AG08396 (cell line): ENCODE measurements at regions not wholly inside any gene's neighbourhood (a gene's known extent, or its start where the extent isn't known, plus 50 kb on each side); places are given as distances from the start of the nearest gene placed in this dataset.

Experiments
- DNase-seq: peaks from one replicate; pipeline ENCODE4 v3.0.0; 2012; ENCODE audit warnings: low spot score, mixed read lengths

DNA sequence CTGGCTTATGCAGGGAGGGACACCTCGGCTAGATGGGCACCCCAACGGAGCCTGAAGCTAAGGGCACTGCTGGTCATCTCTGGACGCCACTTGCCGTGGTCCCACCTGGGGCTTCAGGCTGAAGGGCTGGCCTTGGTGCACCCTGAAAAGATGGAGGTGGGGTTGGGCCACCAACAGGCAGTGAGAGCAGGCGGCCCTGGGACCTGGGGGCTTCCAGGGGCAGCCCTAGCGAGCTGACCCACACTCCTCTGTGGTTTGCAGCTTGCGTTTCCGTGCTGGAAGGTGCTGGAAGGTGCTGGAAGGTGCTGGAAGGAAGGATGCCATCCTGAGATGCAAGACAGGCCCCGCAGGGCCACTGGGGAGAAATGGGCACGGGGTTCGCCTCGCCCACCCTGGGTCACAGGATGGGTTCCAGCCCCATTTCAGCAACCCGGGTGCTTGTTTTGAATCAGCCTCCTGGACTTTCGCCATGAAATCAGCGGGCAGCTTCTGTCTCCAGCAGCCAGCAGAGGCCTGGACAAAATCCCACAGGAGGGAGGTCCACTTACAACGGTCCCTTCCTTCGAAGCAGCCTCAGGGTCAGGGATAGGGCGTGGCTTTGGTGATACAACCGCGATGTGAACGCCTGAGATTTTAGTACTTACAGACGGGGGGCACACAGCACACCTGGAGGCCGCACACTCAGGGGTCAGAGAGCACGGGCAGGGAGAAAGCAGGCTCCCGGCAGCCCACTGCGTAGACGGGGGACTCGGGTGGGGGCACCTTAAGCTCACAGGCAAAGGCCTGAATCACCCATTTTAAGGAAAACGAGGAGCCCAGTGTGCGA, 303.1 kb upstream of the IRX4 start:
- DNase-seq: no peak

DNA sequence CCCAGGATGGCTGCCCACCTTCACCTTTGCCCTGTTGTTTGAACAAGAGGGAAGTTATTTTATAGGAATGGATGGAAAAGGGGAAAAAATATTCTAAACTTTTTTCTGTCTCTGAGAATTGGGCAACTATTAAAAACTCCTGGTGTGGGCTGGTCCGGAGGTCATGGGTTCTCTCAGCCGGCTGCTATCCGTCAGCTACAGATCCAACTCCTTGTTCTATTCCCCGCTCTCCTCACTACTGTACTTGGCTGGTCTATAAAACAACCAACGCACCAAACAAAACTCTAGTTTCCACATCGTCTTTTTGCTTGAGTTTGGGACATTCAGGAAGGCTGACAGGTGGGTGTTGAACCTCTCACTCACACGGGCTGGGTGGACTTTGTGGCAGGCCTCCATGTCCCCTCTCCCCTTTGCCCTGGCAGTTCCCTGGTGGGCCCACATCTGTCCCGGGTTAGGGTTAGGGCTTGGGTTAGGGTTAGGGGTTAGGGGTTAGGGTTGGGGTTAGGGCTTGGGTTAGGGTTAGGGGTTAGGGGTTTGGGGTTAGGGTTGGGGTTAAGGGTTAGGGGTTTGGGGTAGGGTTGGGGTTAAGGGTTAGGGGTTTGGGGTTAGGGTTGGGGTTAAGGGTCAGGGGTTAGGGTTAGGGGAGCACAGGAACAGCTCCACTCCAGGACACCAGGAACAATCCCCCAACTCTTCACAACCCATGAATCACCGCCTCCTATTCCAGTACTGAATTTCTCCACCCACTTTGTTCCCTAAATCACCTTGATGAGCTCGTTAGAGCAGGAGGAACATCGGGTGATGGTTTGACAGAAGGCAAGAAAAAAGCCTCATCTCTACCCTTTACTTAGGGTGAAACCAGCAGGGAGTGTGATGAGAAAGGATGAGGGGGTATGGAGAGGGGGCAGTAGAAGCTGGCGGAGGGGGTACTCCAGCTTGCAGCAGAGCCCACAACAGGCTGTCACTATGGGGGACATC, 302.1 kb upstream of the IRX4 start:
- no peak for DNase-seq

DNA sequence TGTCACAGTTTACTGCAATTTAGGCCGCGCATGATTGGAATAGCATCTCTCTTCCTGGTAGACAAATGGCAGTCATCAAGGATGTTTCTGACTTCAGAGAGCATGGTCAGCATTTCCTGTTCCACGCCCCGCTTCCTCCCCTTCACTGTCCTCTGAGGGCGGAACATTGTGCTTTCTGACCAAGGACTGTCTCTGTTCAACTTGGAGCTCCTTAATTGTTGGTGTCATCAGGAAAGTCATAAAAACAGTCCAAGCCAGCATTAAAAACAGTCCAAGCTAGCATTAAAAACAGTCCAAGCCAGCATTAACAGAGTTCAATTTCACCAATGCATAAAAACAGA, 301.3 kb upstream of the IRX4 start:
- no peak for DNase-seq

DNA sequence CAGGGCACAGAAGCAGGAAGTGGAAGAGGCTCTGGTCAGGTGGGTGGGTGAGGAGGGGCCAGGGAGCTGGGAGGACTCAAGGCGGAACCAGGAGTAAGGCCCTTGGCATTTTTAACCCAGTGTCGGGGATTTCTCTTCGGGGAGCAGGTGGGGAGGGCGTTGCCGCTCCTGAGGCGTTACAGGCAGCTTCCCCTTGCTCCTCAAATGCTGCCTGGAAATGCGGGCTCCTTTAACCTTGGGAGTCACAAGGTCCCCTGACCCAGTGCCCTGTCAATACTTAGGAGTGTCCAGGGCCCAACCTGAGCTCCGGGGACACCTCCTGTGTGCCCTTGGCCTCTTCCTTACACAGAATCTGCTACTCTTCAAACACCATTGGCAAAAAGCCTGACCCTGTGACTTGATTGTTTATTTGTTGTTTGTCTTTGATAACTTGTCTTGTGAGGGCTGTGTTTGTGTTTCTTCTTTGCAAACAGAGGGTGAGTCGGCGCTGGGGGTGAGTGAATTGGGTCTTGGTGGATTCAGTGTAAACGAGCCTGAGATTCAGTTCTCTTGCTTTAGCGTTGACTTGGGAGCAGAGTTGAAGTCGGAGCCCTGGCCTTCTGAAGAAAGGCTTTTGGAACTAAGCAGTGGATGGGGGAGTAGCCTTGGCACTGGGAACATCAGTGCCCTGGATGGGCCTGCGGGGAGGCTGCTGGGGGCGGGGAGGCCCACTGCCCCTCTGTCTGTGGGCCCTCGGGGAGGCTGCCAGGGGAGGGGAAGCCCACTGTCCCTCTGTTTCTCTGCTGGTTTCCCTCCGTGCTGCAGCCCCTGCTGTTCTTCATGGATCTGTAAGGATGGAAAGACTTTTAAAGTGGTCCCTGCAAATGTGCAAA, 300.7 kb upstream of the IRX4 start:
- DNase-seq: no peak

DNA sequence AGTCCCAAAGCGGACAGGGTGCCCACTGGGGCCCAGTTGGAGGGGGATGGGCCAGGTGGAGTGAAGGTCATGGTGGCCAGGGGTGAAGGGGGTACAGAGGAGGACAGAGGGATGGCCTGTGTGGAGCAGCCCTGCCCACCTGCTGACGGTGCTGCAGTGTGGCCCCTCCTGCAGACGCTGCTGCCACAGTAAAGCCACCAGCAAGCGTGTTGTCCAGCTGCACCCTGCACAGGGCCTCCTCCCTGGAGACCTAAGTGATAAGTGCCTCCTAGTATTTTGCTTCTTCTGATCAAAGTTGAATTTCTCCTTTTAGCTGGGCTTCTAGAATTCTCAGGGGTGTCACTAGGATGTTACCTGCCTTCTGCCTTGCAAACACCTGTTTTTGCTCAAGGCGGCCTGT, 299.3 kb upstream of the IRX4 start:
- DNase-seq: no peak

DNA sequence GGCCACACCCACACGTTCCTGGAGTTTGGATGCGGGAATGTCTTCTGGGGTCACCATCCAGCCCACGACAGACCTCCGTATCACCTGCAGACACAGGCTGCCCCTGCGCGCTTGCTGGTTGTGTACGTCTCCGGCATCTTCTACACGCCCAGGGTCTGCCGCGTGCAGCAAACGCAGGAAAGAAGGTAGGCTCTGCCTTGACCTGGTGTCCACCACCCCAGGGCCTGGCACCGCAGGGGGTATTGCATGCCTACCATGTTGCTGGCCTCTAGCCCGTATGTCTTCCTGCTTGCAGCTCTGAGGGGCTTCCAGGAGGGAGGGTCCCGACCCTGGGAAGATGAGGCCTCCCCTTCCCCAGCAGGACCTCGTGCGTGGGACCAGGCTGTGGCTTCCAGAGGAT, 298.8 kb upstream of the IRX4 start:
- no peak for DNase-seq

DNA sequence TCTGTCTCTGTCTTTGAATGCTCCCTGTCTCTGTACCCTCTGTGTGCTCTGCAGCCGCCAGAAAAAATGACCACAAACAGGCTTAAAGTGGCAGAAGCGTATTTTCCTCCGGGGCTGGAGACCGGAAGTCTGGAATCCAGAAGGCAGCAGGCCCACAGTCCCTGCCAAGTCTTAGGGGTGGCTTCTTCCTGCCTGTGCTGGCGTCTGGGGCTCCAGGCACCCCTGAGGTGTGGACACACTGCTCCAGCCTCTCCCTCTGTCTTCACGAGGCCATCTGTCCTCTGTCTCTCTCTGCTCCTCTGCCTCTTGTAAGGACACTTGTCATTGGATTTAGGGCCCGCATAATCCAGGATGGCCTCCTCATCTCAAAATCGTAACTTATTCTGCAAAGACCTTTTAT, 298.4 kb upstream of the IRX4 start:
- DNase-seq: no peak

DNA sequence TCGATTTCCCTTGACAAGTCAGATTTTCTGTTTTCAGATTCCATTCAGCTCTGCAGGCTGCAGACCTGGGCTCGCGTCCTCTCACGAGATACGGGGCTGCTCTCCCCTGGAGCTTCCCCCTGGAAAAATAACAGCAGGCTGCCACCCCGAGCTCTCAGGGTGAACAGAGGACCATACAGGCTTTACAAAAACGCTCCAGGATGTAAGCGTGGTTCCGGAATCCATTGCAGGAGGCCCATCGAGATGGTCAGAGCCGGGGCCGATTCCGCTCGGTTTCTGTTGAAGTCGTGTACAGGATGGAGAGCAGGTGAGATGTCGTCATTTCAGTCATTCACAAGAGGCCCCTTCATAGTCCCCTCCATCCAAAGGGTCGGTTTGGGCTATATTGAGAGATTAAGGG, 297.7 kb upstream of the IRX4 start:
- no peak for DNase-seq

DNA sequence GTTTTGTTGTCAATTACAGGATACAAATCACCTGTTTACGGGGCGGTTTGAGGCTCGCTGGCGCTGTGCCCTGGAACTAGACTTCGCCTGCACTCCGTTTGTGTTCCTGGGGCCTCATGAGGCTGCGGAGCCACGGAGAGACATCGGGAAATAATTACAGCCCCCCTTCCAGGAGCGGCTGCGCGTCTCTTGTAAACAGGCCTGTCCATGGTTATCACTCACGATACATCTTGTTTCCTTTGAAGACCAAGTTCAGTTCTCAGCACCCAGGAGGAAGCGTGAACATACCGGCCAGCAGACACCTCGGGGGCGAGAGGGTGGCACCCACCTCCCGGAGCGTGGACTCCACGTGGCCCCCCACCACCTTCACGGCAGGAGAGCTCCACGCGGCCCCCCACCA, 297.1 kb upstream of the IRX4 start:
- no peak for DNase-seq

DNA sequence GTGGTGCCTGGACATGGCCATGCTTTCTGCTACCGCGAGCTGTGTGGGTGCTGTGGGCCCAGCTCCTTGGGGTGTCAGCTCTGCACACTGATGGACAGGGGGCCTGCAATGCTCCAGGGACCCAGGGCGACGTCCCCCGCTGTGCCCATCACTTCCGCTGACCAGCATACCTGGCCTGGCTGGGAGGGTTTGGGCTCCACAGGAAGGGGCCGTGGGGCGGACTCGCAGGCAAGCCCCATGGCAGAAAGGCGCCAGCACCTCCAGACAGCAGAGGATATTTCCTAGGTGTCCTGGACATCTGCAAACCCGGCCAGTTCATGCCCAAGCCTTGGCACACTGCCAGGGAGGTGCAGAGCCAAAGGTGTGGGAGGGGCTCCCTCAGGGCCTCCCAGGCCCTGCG, 295.8 kb upstream of the IRX4 start:
- DNase-seq: no peak

DNA sequence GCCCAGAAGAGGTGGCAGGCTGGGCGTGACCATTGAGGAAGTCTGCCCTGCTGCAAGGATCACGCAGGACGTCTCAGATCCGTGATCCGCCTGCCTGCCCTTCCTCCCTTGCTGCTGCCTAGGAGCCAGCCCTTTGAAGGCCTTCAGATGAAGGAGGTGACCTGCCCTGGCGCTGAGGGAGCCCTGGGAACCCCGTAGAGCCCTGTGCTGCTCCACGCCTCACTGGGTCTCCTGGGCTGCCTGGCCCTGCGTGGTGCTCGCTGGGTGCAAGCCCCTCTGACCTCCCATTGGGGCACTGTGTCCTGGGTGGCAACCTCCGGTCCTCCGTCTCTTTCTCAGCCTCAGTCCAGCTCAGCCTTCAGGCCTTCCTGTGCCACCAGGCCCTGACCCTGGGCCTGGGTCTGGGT, 295.3 kb upstream of the IRX4 start:
- DNase-seq: no peak

DNA sequence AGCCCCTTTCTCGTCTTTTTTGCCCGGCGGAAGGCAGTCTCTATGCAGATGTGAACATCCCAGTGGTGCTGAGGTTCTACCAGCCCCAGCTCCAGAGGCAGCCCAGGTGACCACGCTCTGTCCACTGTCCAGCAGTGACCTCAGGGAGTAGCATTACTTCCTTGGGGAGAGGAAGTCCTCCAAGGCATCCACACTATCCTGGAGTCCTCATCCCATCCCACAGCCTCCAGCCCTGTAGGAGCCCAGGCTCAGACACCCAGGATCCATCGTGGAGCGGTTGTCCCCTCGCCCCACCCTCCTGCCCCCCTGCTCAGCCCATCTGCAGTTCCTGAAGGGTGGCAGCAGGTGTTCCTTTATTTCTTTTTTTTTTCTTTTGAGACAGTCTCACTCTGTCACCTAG, 294.5 kb upstream of the IRX4 start:
- no peak for DNase-seq

DNA sequence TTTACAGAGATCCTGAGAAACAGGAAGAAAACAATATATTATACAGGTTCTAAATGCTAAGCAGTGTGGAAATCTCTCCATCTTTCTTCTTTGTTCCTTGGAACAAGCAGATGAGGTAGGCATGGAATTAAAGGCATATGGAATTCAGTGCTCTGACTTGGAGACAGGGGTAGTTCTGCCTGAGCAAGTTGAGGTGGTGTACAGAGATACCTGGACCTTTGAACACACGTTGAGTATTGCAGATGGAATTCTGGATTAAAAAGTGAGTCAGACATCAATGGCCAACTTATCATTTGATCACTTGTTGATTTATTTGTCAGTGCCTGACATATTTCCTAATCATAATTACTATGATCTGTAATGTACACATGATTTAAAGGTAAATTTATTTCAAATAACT, 293.9 kb upstream of the IRX4 start:
- no peak for DNase-seq

DNA sequence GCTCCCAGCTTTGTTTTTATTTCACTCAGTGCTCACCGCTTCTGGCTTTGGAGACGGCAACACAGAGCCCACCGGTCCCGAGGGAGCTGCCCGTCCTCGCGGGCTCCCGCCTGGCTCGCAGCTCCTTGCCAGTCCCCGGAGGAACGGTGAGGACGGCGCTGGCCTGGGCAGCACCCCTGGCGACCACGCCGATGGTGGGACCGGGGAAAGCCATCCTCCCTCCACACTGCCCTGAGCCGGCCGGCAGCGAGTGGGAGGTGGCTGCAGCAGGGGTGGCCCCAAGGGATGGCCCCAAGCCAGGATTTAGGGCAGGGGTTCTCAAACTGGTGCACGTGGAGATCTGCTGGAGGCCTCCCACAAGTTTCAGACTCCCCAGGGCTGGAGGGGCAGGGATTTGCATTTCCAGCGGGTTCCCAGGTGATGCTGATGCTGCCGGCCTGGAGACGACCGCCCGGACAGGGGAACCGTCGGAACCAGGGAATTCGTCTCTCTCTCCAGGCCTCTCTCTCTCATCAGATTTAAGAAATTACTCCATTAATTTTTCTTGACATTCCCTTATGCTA, 293.2 kb upstream of the IRX4 start:
- DNase-seq: no peak

DNA sequence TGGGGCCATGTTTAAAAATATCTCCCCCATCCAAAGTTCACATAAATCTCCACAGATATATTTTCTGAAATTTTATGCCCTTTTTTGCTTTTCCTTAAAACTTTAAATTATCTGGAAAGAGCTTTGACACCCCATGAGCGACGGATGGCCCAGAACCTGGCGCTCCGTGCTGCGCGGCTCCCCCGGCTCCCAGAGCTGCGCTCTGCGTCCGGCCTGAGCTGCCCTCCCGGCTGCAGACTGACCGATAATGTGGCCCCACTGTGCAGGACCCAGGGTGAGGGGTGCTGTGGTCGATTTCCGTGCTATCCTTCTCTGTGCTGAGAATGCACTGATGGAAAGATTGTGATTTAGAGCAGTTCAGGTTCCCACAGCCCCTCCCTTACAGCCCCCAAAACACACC, 292.3 kb upstream of the IRX4 start:
- DNase-seq: no peak

DNA sequence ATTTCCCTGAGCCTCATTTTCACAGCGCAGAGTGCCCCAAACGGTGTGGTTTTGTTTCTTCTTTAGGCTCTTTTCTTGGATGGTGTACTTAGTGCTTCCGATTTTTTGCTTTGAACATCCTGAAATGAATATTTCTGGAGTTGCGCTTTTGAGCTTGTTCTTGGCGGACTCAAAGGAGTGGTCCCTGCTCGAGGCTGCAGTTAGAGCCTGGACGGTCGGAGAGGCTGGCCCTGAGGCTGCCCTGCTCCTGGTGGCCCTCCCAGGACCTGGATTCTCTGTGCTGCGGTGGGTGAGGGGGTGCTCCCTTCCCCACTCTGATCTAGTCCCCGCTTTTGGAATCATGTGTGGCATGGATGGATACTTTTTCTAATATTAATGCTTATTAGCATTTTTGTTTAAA, 291.8 kb upstream of the IRX4 start:
- no peak for DNase-seq

DNA sequence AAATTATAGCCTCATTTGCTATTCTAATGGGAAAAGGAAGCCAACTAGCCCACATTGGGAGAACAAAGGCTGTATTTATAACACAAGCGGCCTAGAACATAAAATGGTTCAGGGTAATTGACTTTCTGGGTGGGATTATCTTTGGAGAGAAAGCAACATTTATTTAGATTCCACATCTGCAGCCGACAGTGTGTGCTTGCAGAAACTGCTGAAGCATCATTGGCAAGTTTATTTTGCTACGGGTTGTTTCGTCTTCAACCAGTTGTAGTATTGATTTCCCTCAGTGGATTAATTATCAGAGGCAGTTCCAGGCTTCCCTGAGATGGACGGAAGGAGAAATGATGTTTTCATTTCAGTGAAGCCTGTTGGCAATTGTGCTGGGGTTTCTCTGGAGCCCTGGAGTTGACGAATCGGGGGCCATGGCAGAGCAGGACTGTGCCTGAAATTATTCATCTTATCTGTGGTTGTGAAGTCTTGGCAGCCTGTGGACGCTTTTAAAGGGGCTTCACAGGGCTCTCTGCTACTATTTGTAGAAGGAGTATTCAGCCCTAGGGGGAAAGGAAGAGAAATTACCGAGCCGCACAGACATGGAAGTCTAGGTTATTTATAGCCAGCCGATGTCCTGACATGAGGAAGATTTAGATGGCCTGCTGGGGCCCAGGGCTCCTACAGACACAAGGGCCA, 290.6 kb upstream of the IRX4 start:
- no peak for DNase-seq

DNA sequence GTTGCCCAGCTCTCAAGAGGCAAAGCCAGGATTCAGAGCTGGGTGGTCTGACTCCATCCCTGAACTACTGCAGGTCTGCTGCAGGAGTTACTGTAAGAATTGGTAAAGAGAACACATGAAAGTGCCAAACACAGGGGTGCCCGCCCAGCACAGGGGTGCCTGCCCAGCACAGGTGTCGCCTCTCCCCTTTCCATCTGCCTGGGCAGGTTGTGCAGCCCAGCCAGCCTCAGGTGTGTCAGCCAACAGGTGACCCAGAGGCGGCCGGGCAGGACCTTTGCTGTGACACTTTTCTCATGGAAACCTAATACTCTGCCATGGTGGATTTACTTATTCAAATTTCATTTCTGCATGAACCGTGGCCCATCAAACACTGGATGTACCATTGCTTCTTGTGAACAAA, 289.7 kb upstream of the IRX4 start:
- DNase-seq: no peak

DNA sequence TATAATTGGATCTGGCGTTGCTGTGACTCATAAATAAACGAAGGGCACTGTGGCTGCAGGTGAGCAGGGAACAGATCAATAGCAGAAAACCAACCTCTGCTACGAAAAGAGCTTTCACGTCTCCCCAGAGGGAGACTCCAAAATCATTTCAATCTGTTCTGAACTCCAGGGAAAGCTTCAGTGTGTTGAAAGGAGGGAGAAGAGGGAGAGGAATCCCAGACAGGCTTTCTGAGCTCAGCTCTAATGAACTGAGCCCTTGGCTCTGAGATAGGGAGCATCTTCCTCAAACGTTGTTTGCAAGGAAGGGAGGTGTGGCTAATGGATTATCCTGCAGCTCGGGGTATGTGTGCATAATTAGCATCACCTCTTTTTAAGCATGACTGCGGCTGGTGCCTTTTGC, 288.0 kb upstream of the IRX4 start:
- no peak for DNase-seq

DNA sequence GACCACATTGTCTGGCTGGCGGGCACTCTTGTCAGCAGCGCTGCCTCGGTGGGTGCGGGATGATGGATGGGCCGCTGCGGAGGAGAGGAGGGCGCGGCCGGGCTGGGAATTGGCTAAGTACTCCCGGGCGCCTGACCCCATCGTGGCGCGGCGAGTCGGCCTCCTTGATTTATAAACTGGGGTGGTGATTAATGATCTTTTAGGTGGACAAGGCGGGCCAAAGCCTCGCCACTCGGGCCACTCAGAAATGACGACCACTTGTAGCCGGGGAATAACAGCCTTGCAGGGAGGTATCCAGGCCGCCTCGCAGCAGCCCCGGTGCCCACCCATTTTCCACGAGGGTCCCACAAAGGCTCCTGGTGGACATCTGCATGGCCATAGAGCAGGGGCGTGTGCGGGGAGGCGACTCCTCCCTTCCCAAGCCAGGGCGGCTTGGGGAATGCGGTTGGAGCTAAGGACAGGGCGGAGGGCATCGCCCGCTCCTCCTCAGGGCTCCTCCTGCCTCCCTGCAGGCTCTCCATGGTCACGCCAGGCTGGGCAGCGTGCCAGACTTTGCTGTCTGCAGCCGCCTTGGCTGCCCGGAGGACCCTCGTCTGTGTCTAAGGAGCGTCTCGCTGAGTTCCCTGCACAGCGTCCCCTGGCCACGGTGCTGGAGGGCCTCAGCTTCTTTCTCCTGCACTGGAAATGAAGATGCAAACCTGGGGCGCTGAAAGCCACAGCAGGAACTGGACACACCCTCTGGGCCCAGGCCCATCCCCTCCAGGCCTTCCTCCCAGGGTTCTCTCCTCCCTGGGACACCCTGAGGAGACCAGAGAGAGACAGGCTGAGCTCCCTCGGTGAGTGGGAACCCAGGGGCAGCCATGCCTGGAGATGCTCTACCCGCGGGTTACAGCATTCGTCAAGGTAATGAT, 287.4 kb upstream of the IRX4 start:
- no peak for DNase-seq
